Endothelial cell of hepatic sinusoid (primary cell): ENCODE measurements at regions not wholly inside any gene's neighbourhood (a gene's known extent, or its start where the extent isn't known, plus 50 kb on each side); places are given as distances from the start of the nearest gene placed in this dataset.

ENCODE experiments used
- in situ Hi-C: cut with HindIII; loops from 2 replicates; pipeline ENCODE4 v1.10.0; 2017; ENCODE audit warnings: low sequenced_read_pairs

- in situ Hi-C loops, result no loop called here
These were observed 117.0 kb downstream of the PCDH7 start for GRCh38 chr4:30837131-30837539.

- in situ Hi-C loops, result no loop called here
These were observed 117.7 kb downstream of the PCDH7 start for GRCh38 chr4:30837861-30838260.

DNA sequence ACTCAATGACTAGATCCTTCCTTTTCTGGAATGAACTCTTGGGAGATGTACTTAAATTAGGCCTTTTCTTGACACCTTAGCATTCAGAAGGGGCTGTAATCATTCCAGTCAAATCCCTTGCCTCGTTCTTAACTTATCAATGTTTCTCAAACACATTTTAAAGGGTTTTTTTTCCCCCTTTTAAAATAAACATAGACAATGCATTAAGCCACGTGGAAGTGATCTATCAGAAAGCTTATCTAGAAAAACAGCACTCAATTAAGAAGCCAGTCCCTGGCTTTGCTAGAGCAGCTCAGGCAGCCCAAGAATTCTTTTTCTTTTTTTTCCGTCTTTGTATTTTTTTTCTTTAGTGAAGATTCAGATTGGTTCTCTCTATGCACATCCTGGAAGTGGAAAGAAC is 118.2 kb downstream of the PCDH7 start:
- in situ Hi-C loops, result no loop called here

GRCh38 chr4:30839583-30840520 is 119.7 kb downstream of the PCDH7 start:
- in situ Hi-C loops, result no loop called here

DNA sequence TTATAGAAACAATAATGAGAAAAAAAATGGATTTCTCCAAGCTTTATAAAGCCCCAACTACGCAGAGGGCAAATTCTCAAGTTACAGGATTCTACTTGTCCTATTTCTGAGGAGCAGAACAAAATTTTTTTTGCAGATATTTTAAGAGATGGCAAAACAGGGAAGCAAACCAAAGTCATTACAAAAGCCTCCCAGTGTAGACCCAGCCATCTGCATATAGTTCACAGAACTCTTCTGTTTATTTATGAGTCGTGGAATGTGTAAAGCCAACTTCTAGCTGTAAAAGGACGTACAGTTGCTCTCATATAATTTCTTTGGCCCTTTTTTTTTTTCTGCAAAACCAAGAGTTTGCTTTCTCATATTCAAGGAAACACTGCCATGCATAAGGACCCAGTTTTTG is 120.4 kb downstream of the PCDH7 start:
- in situ Hi-C loops, result no loop called here

GRCh38 chr4:30842142-30842541 is 122.0 kb downstream of the PCDH7 start:
- in situ Hi-C loops, result no loop called here

DNA sequence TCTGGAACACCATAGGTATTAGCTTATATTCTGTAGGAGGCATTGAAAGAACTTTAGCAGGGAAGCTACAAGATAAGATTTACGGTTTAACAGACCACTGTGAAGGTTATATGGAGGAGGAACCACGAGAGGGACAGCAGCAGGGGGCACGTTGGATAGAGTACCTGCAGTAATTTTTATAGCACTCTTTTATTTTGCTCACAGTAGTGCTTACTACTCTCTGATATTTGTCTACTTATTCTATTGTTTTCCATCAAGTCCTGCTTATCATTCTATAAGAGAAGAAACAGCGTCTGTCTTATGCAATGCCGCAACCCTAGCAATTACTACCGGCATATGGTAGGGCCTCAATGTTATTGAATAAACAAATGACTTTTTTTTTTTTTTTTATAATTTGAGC is 122.5 kb downstream of the PCDH7 start:
- in situ Hi-C loops, result no loop called here

GRCh38 chr4:30844861-30845582 is 124.9 kb downstream of the PCDH7 start:
- in situ Hi-C loops, result no loop called here

DNA sequence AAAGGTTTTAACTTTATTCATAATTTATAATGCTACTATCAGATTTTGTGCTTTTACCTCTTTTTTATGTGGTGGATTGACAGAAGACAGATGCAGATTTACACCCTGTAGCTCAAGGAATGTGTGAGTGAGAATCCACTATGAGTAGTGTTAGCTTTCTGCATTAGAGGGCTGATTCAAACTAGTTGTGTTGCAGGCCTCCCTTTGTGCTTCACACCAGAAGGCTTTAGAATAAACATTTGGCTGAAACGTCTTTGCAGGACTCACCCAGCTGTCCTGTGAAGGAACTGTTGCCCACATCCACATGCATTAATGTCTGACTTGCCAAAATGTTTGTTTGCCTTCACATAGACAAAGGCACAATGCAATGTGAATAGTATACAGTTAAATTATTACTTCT is 127.0 kb downstream of the PCDH7 start:
- in situ Hi-C loops, result no loop called here

GRCh38 chr4:30847958-30848357 is 127.8 kb downstream of the PCDH7 start:
- in situ Hi-C loops, result no loop called here

DNA sequence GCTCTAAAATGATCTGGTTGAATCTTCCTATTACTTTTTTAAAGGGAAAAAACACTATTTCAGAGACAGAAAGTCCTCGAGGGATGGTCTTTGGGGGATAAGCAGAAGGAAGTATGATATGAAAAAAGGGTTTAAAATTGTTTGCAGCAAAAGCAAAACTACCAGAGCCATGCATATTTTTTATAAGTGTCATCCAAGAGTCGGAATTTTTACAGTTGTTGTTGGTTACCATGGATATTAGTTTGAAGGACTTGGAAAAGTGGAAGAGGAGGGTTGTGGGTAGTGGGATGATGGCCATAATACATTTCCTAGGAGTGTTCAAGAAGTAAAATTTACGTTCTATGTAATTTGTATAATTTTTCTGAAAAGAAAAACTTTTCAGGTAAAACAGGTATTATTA is 134.4 kb downstream of the PCDH7 start:
- in situ Hi-C loops, result no loop called here

DNA sequence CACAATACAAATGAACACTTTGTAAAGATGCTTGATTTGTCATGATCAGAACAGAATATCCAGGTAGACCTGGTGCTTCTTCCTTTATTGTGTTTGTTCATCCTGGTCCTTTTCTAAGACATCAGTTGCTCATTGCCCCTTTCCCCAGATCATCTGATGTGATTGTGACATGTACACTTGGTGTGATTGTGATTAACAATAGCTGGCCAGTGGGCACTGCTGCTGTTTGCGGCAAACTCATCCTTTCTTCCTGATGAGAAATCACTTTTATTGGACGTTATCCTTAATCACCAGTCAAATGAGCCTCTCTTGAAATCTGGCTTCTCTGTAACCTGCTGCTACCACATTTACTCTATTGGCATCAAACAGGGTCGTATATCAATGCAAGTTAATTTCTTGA is 135.1 kb downstream of the PCDH7 start:
- in situ Hi-C loops, result no loop called here

DNA sequence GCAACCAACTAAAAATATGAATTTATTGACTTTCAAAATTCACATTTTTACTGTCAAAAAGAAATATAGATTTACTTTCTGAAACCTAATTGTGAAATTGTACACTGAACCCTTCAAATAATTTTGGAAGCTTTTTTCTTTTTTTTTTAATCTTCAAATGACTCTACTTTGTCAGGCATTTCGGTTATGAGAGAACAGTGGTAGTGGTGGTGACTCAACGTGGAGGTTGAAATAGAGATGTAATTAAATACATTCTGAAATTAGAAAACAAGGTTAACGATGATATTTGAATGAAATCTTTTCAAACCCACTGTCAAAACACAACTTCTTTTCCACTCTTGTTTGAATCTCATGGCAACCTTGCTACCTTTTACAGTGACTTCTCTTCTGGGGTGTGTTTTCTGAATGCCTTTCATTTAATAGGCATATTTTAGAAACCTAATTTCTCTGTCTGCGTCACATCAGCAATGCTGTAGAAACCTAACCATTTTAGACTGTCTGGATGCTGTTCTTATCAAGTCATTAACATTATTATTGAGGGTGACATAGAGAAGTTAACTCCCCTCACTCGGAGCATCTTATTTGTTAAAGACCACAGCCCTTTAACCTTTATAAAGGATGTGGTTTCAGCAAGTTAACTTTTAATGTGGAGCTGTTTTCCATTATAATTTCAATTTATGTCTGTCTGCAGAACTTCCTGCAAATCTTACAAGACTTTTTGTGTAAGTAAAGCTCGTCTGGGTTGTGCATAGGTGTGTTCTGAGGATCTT is 136.8 kb downstream of the PCDH7 start:
- in situ Hi-C loops, result no loop called here

DNA sequence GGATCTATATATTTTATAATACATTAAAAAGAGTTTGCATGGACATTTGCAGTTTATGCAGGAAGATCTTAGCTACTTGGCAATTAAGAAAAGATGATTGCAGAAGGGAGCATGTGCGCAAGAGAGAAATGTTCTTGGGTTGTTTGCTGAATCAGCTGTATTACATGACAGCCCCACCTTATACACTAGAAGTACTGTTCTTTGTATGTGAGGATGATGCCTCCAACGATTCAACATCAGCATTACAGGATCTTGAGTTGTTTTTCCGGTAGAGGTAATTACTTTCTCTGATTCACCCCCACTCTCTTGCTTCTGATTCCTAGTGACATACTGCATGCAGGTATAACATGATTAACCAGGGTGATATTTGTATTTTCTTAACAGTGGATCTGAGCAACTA is 140.8 kb downstream of the PCDH7 start:
- in situ Hi-C loops, result no loop called here

- in situ Hi-C loops, result no loop called here
These were observed 142.0 kb downstream of the PCDH7 start for GRCh38 chr4:30862196-30862595.

DNA sequence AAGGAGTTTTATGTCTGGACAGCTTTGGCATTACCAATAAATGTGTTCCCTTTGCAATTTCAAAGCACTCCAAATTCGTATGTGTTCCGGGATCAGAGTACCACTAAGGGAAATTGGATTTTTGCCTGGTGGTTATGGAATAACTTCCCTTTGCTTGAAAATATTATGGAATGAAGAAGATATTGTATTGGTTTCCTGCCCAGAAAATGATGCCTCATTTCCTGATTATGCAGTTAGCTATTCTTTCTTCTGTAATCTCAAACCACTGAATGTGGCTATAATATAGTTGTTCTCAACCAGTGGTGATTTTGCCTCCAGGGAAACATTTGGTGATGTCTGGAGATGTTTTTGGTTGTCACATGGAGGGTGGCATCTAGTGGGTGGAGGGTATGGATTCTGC is 142.9 kb downstream of the PCDH7 start:
- in situ Hi-C loops, result no loop called here

DNA sequence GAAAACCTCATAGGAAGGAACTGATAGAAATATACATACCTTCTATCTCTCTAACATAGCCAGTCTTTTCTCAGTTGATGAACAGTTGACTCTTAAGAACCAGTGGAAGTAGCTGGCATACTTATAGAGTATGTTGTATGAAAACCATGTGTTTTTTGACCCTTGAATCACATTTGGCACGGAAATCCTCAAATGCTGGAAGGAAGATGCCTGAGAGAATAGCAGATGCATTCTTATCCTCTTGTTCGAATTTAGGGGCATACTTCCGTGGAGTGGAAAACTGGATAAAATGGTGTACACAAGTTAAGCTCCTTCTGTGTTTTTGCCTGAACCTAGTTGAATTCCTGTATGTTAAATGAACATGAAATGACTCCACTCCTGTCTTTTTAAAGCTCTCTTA is 145.5 kb downstream of the PCDH7 start:
- in situ Hi-C loops, result no loop called here

DNA sequence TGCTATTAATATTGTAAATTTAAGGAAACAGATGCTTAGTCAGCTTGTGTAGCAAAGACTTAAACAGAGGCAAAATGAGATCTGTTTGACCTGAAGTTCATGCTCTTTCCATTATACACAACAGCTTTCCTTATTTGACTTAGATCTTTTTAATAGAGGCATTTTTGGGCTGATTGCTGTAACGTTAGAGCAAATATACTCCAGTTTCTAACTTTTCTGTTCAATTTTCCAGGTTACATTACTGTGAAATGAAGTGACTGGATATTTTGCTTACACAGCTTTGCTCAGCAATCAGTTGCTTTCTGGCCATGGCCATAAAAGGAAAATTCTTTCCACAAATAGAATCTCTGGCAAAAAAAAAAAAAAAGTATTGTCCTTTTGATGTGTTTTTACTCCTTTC is 146.2 kb downstream of the PCDH7 start:
- in situ Hi-C loops, result no loop called here

DNA sequence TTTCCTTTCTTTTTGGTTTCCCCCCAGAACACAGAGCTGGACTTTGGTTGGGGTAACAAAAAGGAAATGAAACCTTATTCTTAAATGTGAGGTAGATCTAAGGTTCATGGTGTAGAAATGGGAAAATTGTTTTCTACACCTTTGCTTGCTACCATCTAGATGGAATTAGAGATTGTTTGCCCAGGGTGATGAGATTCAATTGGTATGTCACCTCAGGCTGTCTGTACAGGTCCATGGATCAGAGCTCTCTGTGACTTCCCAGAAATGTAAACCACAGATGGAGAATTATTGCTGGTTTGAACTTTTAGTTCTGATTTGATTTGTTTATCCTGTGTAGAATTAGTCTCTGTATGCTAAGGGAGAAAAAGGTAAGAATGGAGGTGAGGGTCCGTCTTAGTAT is 146.7 kb downstream of the PCDH7 start:
- in situ Hi-C loops, result no loop called here

DNA sequence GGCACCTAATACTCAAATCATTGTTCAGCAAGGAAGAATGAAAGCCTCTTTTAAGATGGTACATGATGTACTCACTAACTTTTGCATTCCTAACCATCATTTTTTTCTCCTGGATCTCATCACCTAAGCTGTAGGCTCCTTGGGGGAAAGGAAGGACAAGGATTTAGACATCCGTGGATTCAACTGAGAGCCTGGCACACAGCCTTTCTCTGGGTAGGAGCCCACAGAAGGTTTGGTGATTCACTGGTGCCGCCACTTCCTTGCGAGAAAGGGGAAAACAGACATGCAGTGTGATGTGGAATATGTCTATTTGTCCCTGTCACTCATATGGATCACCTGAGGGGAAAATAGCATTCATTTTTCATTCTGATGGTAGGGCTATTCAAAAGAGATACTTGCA is 147.3 kb downstream of the PCDH7 start:
- in situ Hi-C loops, result no loop called here

DNA sequence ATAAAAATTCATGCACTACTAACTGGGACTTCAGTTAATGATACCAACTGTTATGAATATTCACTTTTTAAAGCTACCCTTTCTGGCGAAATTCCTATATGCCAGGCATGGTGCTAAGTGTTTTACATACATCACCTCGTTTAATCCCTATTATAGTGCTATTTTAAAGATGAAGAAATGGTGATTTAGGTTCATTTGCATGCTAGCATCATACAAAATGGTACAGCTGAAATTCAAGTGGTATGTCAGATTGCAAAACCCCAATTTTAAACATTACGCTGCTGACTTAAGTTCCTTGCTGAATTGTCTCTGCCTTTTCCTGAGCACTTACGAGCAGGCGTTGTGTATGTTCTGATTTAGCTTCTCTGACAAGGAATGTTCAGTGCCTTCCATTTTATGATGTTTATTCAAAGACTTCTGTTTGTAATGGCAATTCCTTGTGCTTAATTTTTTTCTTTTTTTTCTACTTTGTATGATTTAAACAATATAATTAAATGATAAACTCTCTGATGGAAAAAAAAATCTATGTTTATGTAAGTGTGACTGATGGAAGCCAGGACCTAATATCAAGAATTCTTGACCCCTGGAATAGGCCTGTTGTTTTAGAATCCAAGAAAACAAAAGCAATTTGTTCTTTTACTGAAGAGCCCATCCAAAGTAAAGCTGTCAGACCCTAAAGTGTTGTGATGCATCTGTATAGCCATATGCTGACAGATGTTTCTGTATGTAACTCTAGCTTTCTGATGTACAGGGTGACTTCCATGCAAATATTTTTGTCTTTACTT is 148.1 kb downstream of the PCDH7 start:
- in situ Hi-C loops, result no loop called here
